ENCODE measurements at regions not wholly inside any gene's neighbourhood (a gene's known extent, or its start where the extent isn't known, plus 50 kb on each side); places are given as distances from the start of the nearest gene placed in this dataset.

DNA sequence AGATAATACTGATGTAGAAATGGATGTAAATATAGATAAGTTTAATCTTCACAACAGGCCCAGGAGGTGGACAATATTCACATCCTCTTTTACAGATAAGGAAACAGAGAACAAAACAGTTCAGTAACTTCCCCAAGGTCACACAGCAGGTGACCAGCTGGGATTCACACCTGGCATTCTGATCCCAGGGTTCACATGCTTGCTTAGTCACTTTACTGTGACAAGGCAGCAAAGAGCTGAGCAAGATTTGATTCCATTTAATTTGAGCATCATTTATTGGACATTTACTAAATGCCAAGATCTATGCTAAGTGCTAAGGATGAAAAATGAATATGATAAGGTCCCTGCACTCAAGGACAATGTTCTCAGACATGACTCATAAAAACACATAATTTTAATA, 94.1 kb upstream of the STARD13 start:
- TF ChIP-seq, protein P1, sequence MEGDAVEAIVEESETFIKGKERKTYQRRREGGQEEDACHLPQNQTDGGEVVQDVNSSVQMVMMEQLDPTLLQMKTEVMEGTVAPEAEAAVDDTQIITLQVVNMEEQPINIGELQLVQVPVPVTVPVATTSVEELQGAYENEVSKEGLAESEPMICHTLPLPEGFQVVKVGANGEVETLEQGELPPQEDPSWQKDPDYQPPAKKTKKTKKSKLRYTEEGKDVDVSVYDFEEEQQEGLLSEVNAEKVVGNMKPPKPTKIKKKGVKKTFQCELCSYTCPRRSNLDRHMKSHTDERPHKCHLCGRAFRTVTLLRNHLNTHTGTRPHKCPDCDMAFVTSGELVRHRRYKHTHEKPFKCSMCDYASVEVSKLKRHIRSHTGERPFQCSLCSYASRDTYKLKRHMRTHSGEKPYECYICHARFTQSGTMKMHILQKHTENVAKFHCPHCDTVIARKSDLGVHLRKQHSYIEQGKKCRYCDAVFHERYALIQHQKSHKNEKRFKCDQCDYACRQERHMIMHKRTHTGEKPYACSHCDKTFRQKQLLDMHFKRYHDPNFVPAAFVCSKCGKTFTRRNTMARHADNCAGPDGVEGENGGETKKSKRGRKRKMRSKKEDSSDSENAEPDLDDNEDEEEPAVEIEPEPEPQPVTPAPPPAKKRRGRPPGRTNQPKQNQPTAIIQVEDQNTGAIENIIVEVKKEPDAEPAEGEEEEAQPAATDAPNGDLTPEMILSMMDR (IDR thresholded peaks at IDR 0.05), result no peak
- no peak overlapping the region for H3K27ac ChIP-seq
- H3K4me3 ChIP-seq, result no peak overlapping the region
- no peak for DNase-seq (ENCODE audit: low spot score)

DNA sequence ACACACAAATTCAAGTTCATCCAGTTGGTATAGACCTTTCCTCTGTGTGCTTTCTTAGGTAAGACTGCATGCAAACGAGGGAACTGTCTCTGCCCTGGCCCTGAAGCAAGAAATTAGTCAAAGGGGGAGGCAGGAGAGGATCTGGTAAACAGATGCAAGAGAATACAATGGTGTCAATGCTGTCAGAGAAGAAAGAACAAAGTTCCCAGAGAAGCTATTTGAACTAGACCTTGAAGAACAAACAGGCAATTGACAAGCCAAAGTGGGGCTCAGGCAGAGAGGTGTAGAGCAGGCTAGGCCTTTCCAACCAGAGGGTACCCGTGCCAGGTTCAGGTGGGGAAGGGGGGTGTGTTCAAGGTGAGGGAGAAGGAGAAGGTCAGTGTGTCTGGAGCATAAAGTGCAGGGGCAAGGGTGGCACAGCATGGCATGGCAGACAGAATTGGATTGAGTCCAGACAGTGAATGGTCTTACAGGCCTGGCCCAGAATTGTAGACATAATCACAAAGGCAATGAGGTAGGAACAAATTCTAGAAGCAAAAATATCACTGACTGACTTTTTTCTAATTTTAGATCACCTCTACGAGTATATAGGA, 95.0 kb upstream of the STARD13 start:
- Histone ChIP-seq H3K27ac (no peak overlapping the region), H3K4me3 (no peak overlapping the region)
- TF ChIP-seq, protein P1 (IDR thresholded peaks at IDR 0.05), result no peak
- no peak for DNase-seq (ENCODE audit: low spot score)

DNA sequence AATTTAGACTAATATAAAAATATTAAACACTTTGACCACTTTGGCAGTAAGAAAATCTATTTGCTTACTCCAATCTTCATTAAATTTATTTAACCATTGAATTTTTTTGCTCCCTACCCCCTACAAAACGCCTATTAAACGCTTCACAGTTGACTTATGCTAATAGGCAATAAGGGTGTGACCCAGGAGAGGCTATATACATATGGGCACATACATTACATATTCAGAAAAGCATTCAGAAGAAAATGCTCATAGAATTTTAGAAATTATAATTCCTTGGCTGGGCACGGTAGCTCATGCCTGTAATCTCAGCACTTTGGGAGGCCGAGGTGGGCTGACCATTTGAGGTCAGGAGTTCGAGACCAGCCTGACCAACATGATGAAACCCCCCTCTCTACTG, 95.6 kb upstream of the STARD13 start:
- Histone ChIP-seq H3K4me3 (no peak overlapping the region), H3K27ac (no peak overlapping the region)
- no peak for DNase-seq (ENCODE audit: low spot score)
- TF ChIP-seq, protein P1 (IDR thresholded peaks at IDR 0.05), result no peak

DNA sequence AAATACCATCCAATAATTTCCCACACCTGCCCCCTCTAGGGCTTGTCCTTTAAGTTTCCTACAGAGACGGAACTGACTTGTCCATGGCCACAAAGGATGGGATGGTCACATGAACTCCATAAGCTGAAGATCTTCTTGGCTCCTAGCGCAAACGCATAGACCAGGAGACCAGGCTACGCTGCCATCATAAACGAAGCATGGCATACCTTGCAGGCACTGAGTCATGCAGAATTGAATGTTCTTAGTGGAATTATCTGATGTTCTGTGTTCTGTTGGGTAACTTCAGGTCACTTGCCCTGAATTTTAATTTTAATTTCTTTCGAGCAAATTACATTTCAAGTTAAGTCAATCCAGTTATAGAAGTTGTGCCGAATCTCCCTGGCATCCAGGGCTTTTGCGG, 96.4 kb upstream of the STARD13 start:
- DNase-seq (ENCODE audit: low spot score), result no peak
- Histone ChIP-seq H3K4me3 (no peak overlapping the region), H3K27ac (no peak overlapping the region)
- TF ChIP-seq, protein P1 (IDR thresholded peaks at IDR 0.05), result no peak

DNA sequence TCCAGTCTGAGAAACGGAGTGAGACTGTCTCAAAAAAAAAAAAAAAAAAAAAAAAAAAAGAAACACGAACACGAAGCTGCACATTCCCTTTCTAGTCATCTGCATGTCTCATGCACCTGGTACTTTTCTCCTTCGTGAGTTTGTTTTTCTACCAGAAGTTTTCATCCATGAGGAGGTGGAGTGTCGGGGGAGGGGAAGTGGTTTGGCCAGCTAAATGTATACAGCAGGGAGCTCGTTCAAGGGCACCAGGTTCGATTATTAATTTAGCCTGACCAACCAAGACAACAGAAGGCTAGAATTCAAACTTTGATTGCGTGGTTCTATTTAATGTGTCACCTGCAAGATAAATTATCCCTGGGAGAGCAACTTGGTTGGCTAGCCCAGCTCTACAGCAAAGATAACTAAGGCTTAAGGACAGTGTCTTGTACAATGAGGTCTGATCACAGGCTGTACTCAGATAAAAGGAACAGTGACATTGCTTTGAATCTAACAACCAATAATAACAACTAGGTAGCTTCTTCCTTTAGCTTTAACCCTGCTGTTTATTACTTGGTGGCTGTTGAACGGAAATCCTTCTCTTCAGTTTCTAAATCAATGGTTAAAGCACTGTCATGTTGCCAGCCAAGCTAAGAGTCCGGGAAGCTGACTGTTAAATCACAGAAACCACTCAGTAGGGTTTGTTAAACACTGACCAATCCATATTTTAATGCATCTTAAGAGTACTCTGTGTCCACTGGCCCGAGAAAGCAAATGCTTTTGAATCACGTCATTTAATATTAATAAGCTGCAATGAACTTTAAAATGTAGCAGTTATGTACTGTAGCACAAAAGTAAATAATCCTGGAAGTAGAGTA, 98.4 kb upstream of the STARD13 start:
- DNase-seq (ENCODE audit: low spot score), result no peak
- Histone ChIP-seq H3K4me3 (no peak overlapping the region), H3K27ac (no peak overlapping the region)
- TF ChIP-seq, protein P1 (IDR thresholded peaks at IDR 0.05), result no peak

DNA sequence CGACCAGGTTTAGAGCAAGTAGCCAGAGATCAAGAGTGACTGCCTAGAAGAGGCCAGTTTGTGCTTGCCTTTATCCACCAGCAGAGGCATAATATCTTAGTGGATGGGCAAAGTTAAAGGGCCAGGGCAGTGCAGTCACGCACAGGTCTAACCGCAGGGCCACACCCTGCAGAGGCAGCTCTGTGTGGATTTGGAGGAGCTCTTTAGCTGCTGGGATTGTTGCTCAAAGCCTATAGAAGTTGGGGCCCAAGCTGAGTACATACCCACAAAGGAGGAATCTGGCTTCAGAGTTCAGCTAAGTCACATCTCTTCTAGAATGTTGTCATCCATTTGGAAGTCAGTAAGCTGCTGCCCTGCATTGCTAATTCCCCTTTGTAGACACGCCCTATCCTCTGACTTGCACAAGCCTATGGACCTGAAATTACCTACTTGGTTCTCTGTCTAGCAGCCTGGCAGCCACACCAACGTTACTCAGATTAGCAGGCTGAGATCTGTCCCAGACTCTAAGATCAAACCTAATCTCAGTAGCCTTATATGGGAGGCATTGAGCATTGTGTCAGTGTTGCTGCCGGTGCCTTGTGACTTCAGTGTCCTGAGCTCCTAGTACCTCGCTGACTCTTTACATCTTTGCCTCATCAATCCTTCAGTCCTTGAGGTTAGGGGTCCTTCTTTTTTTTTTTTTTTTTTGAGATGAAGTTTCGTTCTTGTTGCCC, 102.9 kb upstream of the STARD13 start:
- TF ChIP-seq, protein P1 (IDR thresholded peaks at IDR 0.05), result no peak
- DNase-seq (ENCODE audit: low spot score), result no peak
- H3K4me3 ChIP-seq, result no peak overlapping the region
- no peak overlapping the region for H3K27ac ChIP-seq

All from coronary artery (tissue), 2 donors.